LNCaP clone FGC (cell line): ENCODE measurements at regions not wholly inside any gene's neighbourhood (a gene's known extent, or its start where the extent isn't known, plus 50 kb on each side); places are given as distances from the start of the nearest gene placed in this dataset.
A peak's percentile ranks its signal among the peaks of the same experiment; 100 is the strongest.
"Not testable (repeated sequence)": the region's sequence is repeated elsewhere in the genome, so short reads cannot be mapped to it uniquely, and the experiment has no call there.

ENCODE experiments used
- DNase-seq: peaks from one replicate; pipeline ENCODE4 v3.0.0-alpha.2; 2011; ENCODE audit warnings: low read depth
- H3K4me3 ChIP-seq: 2 replicates; pipeline ENCODE4 v1.5.1; 2011; ENCODE audit warnings: mild to moderate bottlenecking, low read depth, low read length, control low read depth
- TF ChIP-seq, protein P1 (sequence below): IDR thresholded peaks from 2 replicates; pipeline ENCODE4 v1.5.1; 2012; ENCODE audit warnings: mild to moderate bottlenecking; ENCODE audit not compliant: control insufficient read depth, insufficient read depth; ENCODE audit errors: extremely low read depth

DNA sequence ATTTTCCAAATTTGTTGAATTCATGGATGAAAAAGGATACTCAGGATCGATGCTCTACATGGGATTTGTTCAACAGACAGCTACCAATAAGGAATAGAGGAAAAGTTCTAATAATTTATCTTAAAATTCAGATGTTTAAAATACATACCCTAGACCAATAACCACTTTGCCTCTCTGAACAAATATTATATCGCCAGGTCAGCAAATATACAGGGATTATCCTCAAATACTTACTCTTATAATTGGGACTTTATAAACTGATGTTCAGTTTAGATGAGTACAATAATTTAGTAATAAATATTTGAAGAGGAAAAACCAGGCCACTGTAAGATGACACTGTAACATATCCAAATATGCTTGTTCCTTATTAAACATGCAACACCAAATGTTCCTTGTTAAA lies 268.7 kb downstream of the DOK5 start:
- TF ChIP-seq, protein P1, sequence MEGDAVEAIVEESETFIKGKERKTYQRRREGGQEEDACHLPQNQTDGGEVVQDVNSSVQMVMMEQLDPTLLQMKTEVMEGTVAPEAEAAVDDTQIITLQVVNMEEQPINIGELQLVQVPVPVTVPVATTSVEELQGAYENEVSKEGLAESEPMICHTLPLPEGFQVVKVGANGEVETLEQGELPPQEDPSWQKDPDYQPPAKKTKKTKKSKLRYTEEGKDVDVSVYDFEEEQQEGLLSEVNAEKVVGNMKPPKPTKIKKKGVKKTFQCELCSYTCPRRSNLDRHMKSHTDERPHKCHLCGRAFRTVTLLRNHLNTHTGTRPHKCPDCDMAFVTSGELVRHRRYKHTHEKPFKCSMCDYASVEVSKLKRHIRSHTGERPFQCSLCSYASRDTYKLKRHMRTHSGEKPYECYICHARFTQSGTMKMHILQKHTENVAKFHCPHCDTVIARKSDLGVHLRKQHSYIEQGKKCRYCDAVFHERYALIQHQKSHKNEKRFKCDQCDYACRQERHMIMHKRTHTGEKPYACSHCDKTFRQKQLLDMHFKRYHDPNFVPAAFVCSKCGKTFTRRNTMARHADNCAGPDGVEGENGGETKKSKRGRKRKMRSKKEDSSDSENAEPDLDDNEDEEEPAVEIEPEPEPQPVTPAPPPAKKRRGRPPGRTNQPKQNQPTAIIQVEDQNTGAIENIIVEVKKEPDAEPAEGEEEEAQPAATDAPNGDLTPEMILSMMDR = no peak
- no peak for DNase-seq
- H3K4me3 ChIP-seq = no peak overlapping the region

DNA sequence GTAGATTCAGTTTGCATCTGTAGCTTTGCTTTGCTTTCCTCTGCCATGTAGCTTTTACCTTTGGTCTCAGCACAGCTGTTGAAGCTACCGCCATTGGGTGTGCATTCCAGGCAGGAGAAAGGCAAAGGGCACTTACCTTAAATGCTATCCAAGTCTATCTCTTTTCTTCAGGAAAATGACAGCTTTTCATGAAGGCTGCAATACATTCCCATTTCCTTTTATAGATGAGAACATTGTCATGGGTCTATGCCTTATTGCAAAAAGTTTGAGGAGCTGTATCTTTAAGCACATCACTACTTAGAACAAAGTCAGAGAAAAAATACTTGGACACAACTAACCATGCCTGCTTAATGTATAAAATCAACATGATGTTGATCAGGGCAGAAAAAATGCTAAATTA lies 266.8 kb downstream of the DOK5 start:
- no peak for DNase-seq
- H3K4me3 ChIP-seq = no peak overlapping the region
- TF ChIP-seq, protein P1 = no peak

DNA sequence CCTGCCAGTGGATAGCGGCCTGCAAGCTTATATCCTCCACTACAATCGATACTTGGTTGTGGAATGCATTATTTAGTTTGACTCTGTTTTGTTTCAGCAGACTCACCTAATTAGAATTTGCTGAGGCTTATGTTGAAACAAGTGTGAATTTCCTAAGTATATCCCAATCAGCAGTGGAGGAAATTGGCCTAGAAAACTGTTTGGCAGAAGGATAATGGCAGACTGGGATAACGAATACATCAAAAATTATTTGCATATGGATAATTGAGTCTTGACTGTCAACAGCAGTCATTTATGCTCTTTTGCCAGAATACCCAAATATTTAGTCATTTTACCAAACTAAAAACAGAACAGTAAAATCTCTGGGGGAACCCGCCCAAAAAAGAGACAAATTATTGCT lies 261.0 kb downstream of the DOK5 start:
- TF ChIP-seq, protein P1 = no peak
- DNase-seq = no peak

DNA sequence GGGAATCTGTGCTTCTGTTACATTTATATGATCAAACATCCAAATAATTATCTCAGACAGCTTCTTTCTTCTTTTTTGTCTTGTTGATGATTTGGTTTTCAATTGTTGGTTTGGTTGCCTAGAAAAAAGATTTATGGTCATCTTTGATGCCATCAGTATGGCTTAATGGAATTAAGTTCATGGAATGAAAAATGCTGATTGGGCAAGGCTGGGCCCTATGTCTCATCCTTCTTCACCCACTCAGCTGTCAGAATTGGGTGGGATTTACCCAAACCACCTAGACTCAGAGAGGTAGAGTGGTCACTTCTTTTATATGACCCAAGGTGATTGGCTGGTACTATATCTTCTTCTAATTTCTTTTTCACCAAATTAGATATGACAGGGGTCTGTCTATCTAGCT lies 258.3 kb downstream of the DOK5 start:
- no peak overlapping the region for H3K4me3 ChIP-seq
- TF ChIP-seq, protein P1 = no peak
- no peak for DNase-seq

More for the DNA sequence above, 261.0 kb downstream of the DOK5 start:
- H3K4me3 ChIP-seq = no peak overlapping the region

- DNase-seq = no peak
- TF ChIP-seq, protein P1 = no peak
- H3K4me3 ChIP-seq = no peak overlapping the region
Measured at GRCh38 chr20:54727490-54727889, 252.1 kb downstream of the DOK5 start.

GRCh38 chr20:54726687-54727300 lies 251.4 kb downstream of the DOK5 start:
- no peak for DNase-seq
- TF ChIP-seq, protein P1 = peak; percentile 27; the same call in 1 of the 2 replicates
- H3K4me3 ChIP-seq = no peak overlapping the region

GRCh38 chr20:54725266-54725665 lies 249.9 kb downstream of the DOK5 start:
- H3K4me3 ChIP-seq, DNase-seq: not testable (repeated sequence)
